SK-N-SH treated with all-trans-retinoic acid at 6 μM for 48 hours (cell line): ENCODE measurements at regions not wholly inside any gene's neighbourhood (a gene's known extent, or its start where the extent isn't known, plus 50 kb on each side); places are given as distances from the start of the nearest gene placed in this dataset.

ENCODE experiments used
- ATAC-seq: fragments of 200-7000 bp; cut with Tn5 transposase; 3 replicates; pipeline ENCODE4 v1.9.1; 2020; ENCODE audit warnings: mild to moderate bottlenecking, moderate library complexity
- ARNTL ChIP-seq: fragments of 450-650 bp; formaldehyde crosslinking; IDR thresholded peaks from 2 replicates; pipeline ENCODE4 v1.5.0; 2020; ENCODE audit warnings: low read depth, mild to moderate bottlenecking, moderate library complexity, borderline replicate concordance
- BACH2 ChIP-seq: fragments of 250-450 bp; sonication (Bioruptor Pico); IDR thresholded peaks from 2 replicates; pipeline ENCODE4 v1.9.0; 2021; ENCODE audit warnings: mild to moderate bottlenecking, borderline replicate concordance
- CREB5 ChIP-seq: fragments of 250-450 bp; sonication (Bioruptor Pico); IDR thresholded peaks from 2 replicates; pipeline ENCODE4 v1.5.1; 2020; ENCODE audit warnings: low read depth, mild to moderate bottlenecking, moderate library complexity
- CSDC2 ChIP-seq: fragments of 250-450 bp; sonication (Bioruptor Pico); IDR thresholded peaks from 2 replicates; pipeline ENCODE4 v1.5.0; 2020; ENCODE audit warnings: mild to moderate bottlenecking, moderate library complexity
- CSRNP3 ChIP-seq: fragments of 250-450 bp; sonication (Bioruptor Pico); IDR thresholded peaks from 2 replicates; pipeline ENCODE4 v1.5.1; 2021; ENCODE audit warnings: mild to moderate bottlenecking, moderate library complexity
- ESRRG ChIP-seq: fragments of 250-450 bp; sonication (Bioruptor Pico); IDR thresholded peaks from 2 replicates; pipeline ENCODE4 v1.6.1; 2021; ENCODE audit warnings: mild to moderate bottlenecking
- GLIS3 ChIP-seq: fragments of 250-450 bp; sonication (Bioruptor Pico); IDR thresholded peaks from 2 replicates; pipeline ENCODE4 v1.5.0; 2020; ENCODE audit warnings: mild to moderate bottlenecking, moderate library complexity
- ISL1 ChIP-seq: fragments of 250-450 bp; sonication (Bioruptor Pico); IDR thresholded peaks from 2 replicates; pipeline ENCODE4 v2.1.2; 2022; ENCODE audit warnings: mild to moderate bottlenecking, moderate library complexity
- OSR1 ChIP-seq: fragments of 250-450 bp; sonication (Bioruptor Pico); IDR thresholded peaks from 2 replicates; pipeline ENCODE4 v1.8.0; 2022; ENCODE audit warnings: moderate library complexity, mild to moderate bottlenecking, inconsistent platforms
- PATZ1 ChIP-seq: fragments of 250-450 bp; sonication (Bioruptor Pico); IDR thresholded peaks from 2 replicates; pipeline ENCODE4 v1.8.0; 2020; ENCODE audit warnings: mild to moderate bottlenecking, moderate library complexity, borderline replicate concordance
- POU6F1 ChIP-seq: fragments of 250-450 bp; sonication (Bioruptor Pico); IDR thresholded peaks from 2 replicates; pipeline ENCODE4 v1.8.0; 2021; ENCODE audit warnings: low read depth, mild to moderate bottlenecking, moderate library complexity, borderline replicate concordance
- PPARA ChIP-seq: fragments of 250-450 bp; sonication (Bioruptor Pico); IDR thresholded peaks from 2 replicates; pipeline ENCODE4 v1.5.0; 2020; ENCODE audit warnings: mild to moderate bottlenecking, borderline replicate concordance
- RARB ChIP-seq: fragments of 250-450 bp; sonication (Bioruptor Pico); IDR thresholded peaks from 2 replicates; pipeline ENCODE4 v1.8.0; 2021; ENCODE audit warnings: mild to moderate bottlenecking, moderate library complexity
- SNAI2 ChIP-seq: fragments of 250-450 bp; sonication (Bioruptor Pico); IDR thresholded peaks from 2 replicates; pipeline ENCODE4 v1.5.0; 2020; ENCODE audit warnings: mild to moderate bottlenecking, moderate library complexity
- TCF4 ChIP-seq: fragments of 250-450 bp; sonication (Bioruptor Pico); IDR thresholded peaks from 2 replicates; pipeline ENCODE4 v1.8.0; 2021; ENCODE audit warnings: mild to moderate bottlenecking, moderate library complexity, borderline replicate concordance
- TOX ChIP-seq: fragments of 250-450 bp; sonication (Bioruptor Pico); IDR thresholded peaks from 2 replicates; pipeline ENCODE4 v1.8.0; 2021; ENCODE audit warnings: mild to moderate bottlenecking, moderate library complexity, borderline replicate concordance
- TSHZ2 ChIP-seq: fragments of 250-450 bp; sonication (Bioruptor Pico); IDR thresholded peaks from 2 replicates; pipeline ENCODE4 v1.5.0; 2020; ENCODE audit warnings: mild to moderate bottlenecking, moderate library complexity
- ZC3H10 ChIP-seq: fragments of 250-450 bp; sonication (Bioruptor Pico); IDR thresholded peaks from 2 replicates; pipeline ENCODE4 v1.5.1; 2021; ENCODE audit warnings: mild to moderate bottlenecking, moderate library complexity
- ZFP3 ChIP-seq: fragments of 250-450 bp; sonication (Bioruptor Pico); IDR thresholded peaks from 2 replicates; pipeline ENCODE4 v1.5.0; 2020; ENCODE audit warnings: mild to moderate bottlenecking, moderate library complexity
- ZFP30 ChIP-seq: fragments of 450-650 bp; formaldehyde crosslinking; IDR thresholded peaks from 2 replicates; pipeline ENCODE4 v1.5.0; 2022; ENCODE audit warnings: mild to moderate bottlenecking, moderate library complexity
- ZNF565 ChIP-seq: fragments of 450-650 bp; formaldehyde crosslinking; conservative IDR thresholded peaks from 2 replicates; pipeline ENCODE4 v1.5.0; 2020; ENCODE audit warnings: low read depth, mild to moderate bottlenecking, moderate library complexity
- ZNF70 ChIP-seq: fragments of 450-650 bp; formaldehyde crosslinking; IDR thresholded peaks from 2 replicates; pipeline ENCODE4 v1.5.0; 2020; ENCODE audit warnings: mild to moderate bottlenecking, moderate library complexity
- ZNF8 ChIP-seq: fragments of 450-650 bp; formaldehyde crosslinking; IDR thresholded peaks from 2 replicates; pipeline ENCODE4 v1.5.0; 2020; ENCODE audit warnings: mild to moderate bottlenecking, moderate library complexity

GRCh38 chr7:85510287-85510686, 323.4 kb upstream of the SEMA3D start:
- ATAC-seq, result peak; percentile 78
- TF ChIP-seq CSRNP3 (CRISPR knock-in tag) (peak; percentile 93), ZNF70 (CRISPR knock-in tag) (peak; percentile 41; the same call in 1 of the 2 replicates), ZNF565 (CRISPR knock-in tag) (no peak), TSHZ2 (no peak), POU6F1 (CRISPR knock-in tag) (0 out of 2 replicates have a peak, but pooled peaks have one; percentile 53), CSDC2 (CRISPR knock-in tag) (no peak), PPARA (CRISPR knock-in tag) (no peak), SNAI2 (CRISPR knock-in tag) (0 out of 2 replicates have a peak, but pooled peaks have one; percentile 66), GLIS3 (no peak), CREB5 (CRISPR knock-in tag) (peak; percentile 57; the same call in 1 of the 2 replicates), TCF4 (CRISPR knock-in tag) (peak; percentile 84), ZFP30 (CRISPR knock-in tag) (no peak; the same call in 1 of the 2 replicates), PATZ1 (CRISPR knock-in tag) (peak; percentile 99), ESRRG (CRISPR knock-in tag) (no peak), ZC3H10 (CRISPR knock-in tag) (peak; percentile 99), BACH2 (CRISPR knock-in tag) (no peak), TOX (peak; percentile 60; the same call in 1 of the 2 replicates), ARNTL (peak; percentile 10; the same call in 1 of the 2 replicates), ZFP3 (CRISPR knock-in tag) (no peak), OSR1 (CRISPR knock-in tag) (no peak), RARB (CRISPR knock-in tag) (peak; percentile 94; the same call in 1 of the 2 replicates), ZNF8 (CRISPR knock-in tag) (peak; percentile 60; the same call in 1 of the 2 replicates), ISL1 (CRISPR knock-in tag) (peak; percentile 96)

GRCh38 chr7:85509476-85509875, 322.6 kb upstream of the SEMA3D start:
- ATAC-seq, result peak; percentile 33
- no peak for TF ChIP-seq ZFP3 (CRISPR knock-in tag)
- TF ChIP-seq PATZ1 (CRISPR knock-in tag), result no peak
- TF ChIP-seq POU6F1 (CRISPR knock-in tag), result no peak
- TF ChIP-seq PPARA (CRISPR knock-in tag), result no peak
- TF ChIP-seq GLIS3, result no peak
- TF ChIP-seq ISL1 (CRISPR knock-in tag), result no peak
- TF ChIP-seq ZNF8 (CRISPR knock-in tag), result no peak
- no peak for TF ChIP-seq ARNTL
- no peak for TF ChIP-seq SNAI2 (CRISPR knock-in tag)
- no peak for TF ChIP-seq TCF4 (CRISPR knock-in tag)
- no peak for TF ChIP-seq TOX
- TF ChIP-seq OSR1 (CRISPR knock-in tag), result no peak
- TF ChIP-seq CSDC2 (CRISPR knock-in tag), result no peak
- no peak for TF ChIP-seq RARB (CRISPR knock-in tag)
- no peak for TF ChIP-seq CSRNP3 (CRISPR knock-in tag)
- TF ChIP-seq ZC3H10 (CRISPR knock-in tag), result no peak
